ENCODE measurements at regions not wholly inside any gene's neighbourhood (a gene's known extent, or its start where the extent isn't known, plus 50 kb on each side); places are given as distances from the start of the nearest gene placed in this dataset.

DNA sequence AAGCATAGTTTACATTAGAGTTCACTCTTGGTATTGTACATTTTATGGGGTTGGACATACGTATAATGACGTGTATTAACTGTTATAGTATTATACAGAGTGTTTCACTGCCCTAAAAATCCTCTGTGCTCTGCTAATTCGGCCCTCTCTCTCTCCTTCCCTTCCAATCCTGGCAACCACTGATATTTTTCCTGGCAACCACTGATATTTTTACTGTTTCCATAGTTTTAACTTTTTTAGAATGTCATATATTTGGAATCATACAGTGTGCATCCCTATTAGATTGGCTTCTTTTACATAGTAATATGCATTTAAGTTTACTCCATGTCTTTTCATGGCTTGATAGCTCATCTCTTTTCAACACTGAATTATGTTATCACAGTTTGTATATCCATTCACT lies 526.7 kb downstream of the RIT2 start:
- FAIRE-seq: no peak
- H3K9me3 ChIP-seq (replicated peaks; ENCODE audit: control insufficient read depth, insufficient read depth, low read depth, low read length): no peaks in the 10 kb centered on the region
- H2AFZ ChIP-seq (ENCODE audit: low read depth, low read length): no peak overlapping the region
- H3K9me1 ChIP-seq (ENCODE audit: control insufficient read depth, insufficient read depth, low read length): no peaks in the 10 kb centered on the region
- no peak overlapping the region for H3K4me2 ChIP-seq (ENCODE audit: insufficient read depth, low read length)
- in situ Hi-C loops (cut with MboI) (no loop called here), intact Hi-C loops (cut with micrococcal nuclease) (no loop called here)
- H4K20me1 ChIP-seq (replicated peaks; ENCODE audit: control insufficient read depth, insufficient read depth, low read length): no peaks in the 10 kb centered on the region
- no peaks in the 10 kb centered on the region for H3K79me2 ChIP-seq (ENCODE audit: control insufficient read depth, insufficient read depth, low read length)
- no peaks in the 10 kb centered on the region for H3K36me3 ChIP-seq (ENCODE audit: control insufficient read depth, insufficient read depth, low read length)
- H3K4me3 ChIP-seq: no peak overlapping the region
- BruUV-seq (replicated peaks): no TSS peak
- ChIA-PET POLR2A (no interaction called here), CTCF (ENCODE audit: low intra/inter-chr PET ratio) (no interaction called here)
- DNase-seq (ENCODE audit: extremely low read depth in 1 of 4, low spot score in 3 of 4): no peak
- no peaks in the 10 kb centered on the region for H3K4me1 ChIP-seq (replicated peaks in 1 of 2; ENCODE audit: control insufficient read depth in 2 of 2, insufficient read depth in 2 of 2, low read length in 2 of 2)
- 0% methylated on average over 3 of the region's 3 CpGs for WGBS (ENCODE audit: insufficient coverage, low coverage, missing lambda C conversion rate)
- H3K27ac ChIP-seq (ENCODE audit: extremely low read depth, low read depth, low read length): no peak overlapping the region
- H3K9ac ChIP-seq (ENCODE audit: insufficient read depth in 1 of 2, low read depth in 2 of 2, low read length in 2 of 2): no peak overlapping the region
- H3K27me3 ChIP-seq (ENCODE audit: control insufficient read depth in 2 of 2, insufficient read depth in 2 of 2, low read length in 2 of 2): no peaks in the 10 kb centered on the region
- ATAC-seq: no peak
- no peak for TF ChIP-seq NFYB (IDR thresholded peaks at IDR 0.05; ENCODE audit: extremely low read depth, insufficient read length)
- no peak for TF ChIP-seq TEAD4 (IDR thresholded peaks at IDR 0.05; ENCODE audit: low read length)
- no peak for TF ChIP-seq TEAD4 (CRISPR knock-in tag; IDR thresholded peaks at IDR 0.05; ENCODE audit: borderline replicate concordance)
- TF ChIP-seq, protein P1, sequence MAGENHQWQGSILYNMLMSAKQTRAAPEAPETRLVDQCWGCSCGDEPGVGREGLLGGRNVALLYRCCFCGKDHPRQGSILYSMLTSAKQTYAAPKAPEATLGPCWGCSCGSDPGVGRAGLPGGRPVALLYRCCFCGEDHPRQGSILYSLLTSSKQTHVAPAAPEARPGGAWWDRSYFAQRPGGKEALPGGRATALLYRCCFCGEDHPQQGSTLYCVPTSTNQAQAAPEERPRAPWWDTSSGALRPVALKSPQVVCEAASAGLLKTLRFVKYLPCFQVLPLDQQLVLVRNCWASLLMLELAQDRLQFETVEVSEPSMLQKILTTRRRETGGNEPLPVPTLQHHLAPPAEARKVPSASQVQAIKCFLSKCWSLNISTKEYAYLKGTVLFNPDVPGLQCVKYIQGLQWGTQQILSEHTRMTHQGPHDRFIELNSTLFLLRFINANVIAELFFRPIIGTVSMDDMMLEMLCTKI (IDR thresholded peaks at IDR 0.05; ENCODE audit: partially characterized antibody): no peak
- TF ChIP-seq SREBF2 (CRISPR knock-in tag; IDR thresholded peaks at IDR 0.05): no peak
- TF ChIP-seq, protein P2, sequence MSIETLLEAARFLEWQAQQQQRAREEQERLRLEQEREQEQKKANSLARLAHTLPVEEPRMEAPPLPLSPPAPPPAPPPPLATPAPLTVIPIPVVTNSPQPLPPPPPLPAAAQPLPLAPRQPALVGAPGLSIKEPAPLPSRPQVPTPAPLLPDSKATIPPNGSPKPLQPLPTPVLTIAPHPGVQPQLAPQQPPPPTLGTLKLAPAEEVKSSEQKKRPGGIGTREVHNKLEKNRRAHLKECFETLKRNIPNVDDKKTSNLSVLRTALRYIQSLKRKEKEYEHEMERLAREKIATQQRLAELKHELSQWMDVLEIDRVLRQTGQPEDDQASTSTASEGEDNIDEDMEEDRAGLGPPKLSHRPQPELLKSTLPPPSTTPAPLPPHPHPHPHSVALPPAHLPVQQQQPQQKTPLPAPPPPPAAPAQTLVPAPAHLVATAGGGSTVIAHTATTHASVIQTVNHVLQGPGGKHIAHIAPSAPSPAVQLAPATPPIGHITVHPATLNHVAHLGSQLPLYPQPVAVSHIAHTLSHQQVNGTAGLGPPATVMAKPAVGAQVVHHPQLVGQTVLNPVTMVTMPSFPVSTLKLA (conservative IDR thresholded peaks at IDR 0.05): no peak
- TF ChIP-seq SMARCB1 (IDR thresholded peaks at IDR 0.05; ENCODE audit: insufficient read length, low read depth): no peak
- TF ChIP-seq, protein P3, sequence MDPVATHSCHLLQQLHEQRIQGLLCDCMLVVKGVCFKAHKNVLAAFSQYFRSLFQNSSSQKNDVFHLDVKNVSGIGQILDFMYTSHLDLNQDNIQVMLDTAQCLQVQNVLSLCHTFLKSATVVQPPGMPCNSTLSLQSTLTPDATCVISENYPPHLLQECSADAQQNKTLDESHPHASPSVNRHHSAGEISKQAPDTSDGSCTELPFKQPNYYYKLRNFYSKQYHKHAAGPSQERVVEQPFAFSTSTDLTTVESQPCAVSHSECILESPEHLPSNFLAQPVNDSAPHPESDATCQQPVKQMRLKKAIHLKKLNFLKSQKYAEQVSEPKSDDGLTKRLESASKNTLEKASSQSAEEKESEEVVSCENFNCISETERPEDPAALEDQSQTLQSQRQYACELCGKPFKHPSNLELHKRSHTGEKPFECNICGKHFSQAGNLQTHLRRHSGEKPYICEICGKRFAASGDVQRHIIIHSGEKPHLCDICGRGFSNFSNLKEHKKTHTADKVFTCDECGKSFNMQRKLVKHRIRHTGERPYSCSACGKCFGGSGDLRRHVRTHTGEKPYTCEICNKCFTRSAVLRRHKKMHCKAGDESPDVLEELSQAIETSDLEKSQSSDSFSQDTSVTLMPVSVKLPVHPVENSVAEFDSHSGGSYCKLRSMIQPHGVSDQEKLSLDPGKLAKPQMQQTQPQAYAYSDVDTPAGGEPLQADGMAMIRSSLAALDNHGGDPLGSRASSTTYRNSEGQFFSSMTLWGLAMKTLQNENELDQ (CRISPR knock-in tag; IDR thresholded peaks at IDR 0.05; ENCODE audit: borderline replicate concordance): no peak
- no peak for TF ChIP-seq ZNF143 (CRISPR knock-in tag; IDR thresholded peaks at IDR 0.05)
- TF ChIP-seq ZFX (CRISPR knock-in tag; IDR thresholded peaks at IDR 0.05): no peak
- TF ChIP-seq ZFPM2 (CRISPR knock-in tag; IDR thresholded peaks at IDR 0.05): no peak
- no peak for TF ChIP-seq ZNF699 (CRISPR knock-in tag; IDR thresholded peaks at IDR 0.05; ENCODE audit: insufficient replicate concordance)
- TF ChIP-seq MAZ (CRISPR knock-in tag; conservative IDR thresholded peaks at IDR 0.05 in 1 of 2, IDR thresholded peaks at IDR 0.05 in 1 of 2): no peak
- no peak for TF ChIP-seq ZNF436 (CRISPR knock-in tag; IDR thresholded peaks at IDR 0.05)
- no peak for TF ChIP-seq NELFE (IDR thresholded peaks at IDR 0.05; ENCODE audit: insufficient read depth, insufficient read length)
- TF ChIP-seq ZNF347 (CRISPR knock-in tag; IDR thresholded peaks at IDR 0.05; ENCODE audit: low read depth): no peak
- TF ChIP-seq POLR2A (conservative IDR thresholded peaks at IDR 0.05): no peak
